ENCODE measurements at regions not wholly inside any gene's neighbourhood (a gene's known extent, or its start where the extent isn't known, plus 50 kb on each side); places are given as distances from the start of the nearest gene placed in this dataset.
"Not testable (repeated sequence)": the region's sequence is repeated elsewhere in the genome, so short reads cannot be mapped to it uniquely, and the experiment has no call there.

DNA sequence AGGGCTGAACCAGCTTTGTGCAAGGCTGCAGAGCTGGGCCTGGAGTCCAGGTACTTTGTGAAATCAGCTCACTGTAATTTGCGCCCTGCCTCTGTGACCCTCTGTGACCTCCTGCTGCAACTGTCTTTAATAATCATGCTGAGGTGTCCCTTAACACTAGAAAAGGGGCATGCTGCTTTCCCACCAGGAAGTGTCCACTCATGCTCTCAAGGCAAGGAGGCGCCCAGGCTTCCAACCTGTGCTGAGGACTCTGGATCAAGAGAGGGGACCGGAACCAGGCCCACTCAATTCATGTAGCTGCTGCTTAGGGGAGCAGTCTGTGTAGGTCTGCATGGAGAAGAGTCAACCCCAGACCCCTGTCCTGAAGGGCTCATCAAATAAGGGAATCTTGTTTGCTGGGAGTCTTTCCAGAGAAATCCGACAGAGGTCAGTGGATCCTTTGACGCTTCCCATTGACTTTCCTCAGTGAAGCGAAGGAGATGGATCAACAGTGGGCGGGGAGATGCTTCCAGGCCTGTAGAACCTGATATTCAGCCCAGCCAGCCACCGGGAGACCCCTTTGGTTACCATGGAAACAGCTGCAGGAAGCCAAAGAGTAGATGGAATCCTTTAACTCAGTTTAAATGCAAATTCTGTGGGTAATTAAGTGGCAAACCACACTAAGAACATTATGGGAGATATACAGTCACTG, 945.9 kb downstream of the GRID1 start:
- no peak for DNase-seq (ENCODE audit: low read depth in 2 of 3, low spot score in 2 of 3)

DNA sequence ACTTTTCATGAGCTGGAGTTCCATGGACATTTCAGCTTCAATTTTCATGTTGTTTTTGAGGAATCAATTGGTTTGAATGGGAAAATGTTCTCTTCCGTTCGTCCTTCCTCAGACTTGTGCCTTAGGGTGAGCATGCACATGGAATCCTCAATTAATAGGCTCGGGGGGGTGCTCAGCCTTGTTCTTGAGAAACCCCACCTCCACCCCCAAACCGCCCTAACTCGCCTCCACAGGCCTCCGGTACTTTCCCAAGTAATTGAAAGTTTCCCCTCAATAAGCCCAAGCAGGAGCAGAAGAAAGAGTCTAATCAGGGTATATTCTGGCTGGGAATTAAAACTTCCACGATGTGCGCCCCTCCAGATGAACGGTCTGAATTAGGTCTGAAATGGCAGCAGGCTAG, 945.2 kb downstream of the GRID1 start:
- DNase-seq (ENCODE audit: low read depth in 2 of 3, low spot score in 2 of 3): no peak

DNA sequence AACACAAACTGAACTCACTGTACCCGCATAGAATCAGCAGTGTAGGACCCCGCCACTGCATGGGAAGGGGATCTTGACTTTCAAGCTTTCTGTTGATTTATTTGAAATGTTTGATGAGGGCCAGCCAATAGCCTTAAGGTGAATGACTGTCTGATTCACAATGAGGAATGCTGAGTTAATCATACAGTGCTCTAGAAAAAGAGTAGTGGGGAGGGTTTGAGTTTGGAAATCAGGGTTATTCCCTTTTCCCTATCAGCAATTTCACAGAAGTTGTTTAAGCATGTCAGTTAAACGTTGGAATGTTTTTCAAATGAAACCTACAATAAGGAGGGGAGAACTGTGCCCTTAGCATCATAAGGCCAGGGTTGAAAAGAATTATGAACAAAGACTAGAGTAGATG, 937.5 kb downstream of the GRID1 start:
- no peak for DNase-seq (ENCODE audit: low read depth in 2 of 3, low spot score in 2 of 3)

DNA sequence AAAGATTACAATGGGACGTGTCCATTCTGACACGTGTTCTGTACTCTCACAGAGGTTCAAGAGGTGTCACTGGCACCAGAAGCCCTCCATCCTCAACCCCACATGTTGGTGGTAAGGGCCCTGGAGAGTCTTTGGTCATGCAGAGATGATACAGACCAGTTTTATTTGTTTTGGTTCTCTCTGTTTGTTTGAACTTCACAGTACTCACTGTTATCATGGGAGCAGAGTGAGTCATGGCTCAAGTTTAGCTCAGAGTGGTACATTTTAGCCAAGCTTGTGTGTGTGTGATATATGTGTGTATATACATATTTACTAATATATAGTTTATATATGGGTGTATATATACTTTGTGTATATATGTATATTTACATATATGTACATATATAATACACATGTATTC, 935.6 kb downstream of the GRID1 start:
- no peak for DNase-seq (ENCODE audit: low read depth in 2 of 3, low spot score in 2 of 3)

DNA sequence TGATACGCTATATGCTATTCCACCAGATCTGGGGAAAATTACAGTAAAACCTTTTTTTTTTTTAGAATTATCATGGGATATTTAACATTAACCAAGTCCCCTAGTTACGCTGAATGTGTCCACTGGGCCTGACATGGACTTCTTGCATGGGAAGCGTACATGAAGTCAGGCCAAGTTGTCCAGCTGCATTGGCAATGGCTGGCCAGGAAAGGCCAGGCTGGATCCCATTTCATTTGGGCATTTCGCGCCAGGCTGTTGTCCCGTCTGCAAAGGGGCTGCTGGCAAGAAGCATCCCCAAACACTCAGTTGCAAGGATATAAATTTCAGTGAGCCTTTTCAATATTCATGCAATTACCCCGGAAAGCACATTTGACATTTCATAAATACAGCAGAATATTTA, 933.3 kb downstream of the GRID1 start:
- DNase-seq (ENCODE audit: low read depth in 2 of 3, low spot score in 2 of 3): no peak

DNA sequence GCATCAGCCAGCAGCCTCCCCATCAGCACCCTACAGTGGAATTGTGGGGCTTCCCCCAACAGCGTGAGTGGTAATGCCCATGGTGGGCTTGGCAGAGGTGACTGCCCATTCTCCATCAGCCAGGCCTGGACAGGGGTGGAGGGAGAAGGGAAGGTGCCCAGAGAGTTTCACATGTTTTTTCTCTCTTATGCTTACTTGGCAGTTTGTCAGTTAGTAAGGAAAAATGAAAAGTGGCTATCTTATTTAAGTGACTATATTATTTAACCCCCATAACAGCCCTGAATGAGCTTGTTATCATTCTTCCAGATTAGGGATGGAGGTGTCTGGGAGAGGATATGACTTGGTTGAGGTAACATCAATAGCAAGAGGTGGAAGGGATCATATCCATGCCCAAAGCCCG, 921.7 kb downstream of the GRID1 start:
- no peak for DNase-seq (ENCODE audit: low read depth in 2 of 3, low spot score in 2 of 3)

DNA sequence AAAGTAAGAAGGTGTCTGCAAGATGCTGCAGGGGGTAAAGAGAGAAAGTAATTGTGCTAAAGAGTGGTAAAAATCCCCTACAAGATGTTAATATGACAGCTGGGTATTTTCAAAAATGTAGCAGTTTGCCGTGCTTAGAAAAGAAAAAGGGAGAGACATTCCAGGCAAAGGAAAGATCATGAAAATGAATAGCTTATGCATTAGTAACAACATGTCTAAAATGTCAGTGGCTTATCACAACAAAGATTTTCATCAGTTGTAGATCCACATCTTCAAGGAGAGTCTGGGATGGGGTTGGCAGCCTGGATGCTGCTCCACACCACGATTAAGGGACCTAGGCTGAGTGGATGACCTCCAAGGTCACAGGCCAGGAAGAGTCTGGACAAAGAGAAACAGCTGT, 920.9 kb downstream of the GRID1 start:
- DNase-seq (ENCODE audit: low read depth in 2 of 3, low spot score in 2 of 3): no peak

DNA sequence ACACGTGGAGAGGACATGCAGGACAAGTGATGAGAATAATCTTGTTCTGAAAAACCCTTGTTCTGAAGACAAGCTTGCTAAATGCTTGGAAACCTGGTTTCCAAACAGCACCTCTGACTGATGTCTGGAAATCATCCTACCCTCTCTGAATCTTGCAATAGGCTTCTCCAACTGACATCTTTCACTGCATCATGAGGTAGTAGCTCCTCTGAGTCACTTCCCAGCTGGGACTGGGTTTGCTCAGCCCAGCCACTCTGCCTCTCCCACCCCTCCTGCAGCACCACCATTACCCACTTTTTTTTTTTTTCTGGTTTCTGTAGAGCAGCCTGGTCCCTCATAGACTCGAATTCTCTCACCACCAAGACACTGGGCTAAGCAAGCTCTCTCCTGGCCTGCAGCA, 919.8 kb downstream of the GRID1 start:
- DNase-seq (ENCODE audit: low read depth in 2 of 3, low spot score in 2 of 3): no peak

DNA sequence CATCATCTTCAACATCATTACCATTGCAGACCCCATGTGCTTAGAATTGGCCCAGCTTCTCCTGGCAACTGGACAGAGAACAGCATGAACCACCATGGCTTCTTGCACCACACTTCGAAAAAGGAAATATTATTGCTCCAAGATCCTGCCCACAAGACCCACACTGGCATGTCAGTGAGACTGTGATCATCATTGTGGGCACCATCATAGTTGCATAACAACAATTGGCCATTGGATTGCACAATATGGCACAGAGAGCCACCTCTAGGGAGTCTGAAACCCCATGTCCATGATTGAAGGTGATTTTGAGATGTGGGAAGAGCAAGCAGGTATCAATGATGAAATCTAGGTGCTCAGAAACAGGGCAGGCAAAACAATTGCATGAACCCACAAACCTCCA, 918.9 kb downstream of the GRID1 start:
- DNase-seq (ENCODE audit: low read depth in 2 of 3, low spot score in 2 of 3): no peak

DNA sequence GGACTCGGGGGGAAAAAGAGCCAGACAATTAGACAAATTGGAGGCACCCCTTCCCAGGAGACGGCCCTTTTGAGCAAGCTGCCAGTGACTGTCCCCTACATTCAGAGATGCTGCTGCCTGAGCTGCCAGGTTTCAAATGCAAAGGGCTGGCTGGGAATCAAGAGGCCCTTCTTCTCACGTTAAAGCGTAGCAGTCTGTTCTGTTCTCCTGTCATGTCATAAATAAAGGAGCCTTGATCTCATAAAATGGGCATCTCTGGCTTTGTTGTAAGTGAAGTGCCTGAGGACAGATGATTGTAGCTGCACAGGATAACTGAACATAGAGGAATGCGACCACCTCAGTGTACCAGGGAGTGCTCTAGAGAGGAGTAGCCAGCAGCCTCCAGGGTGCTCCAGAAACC, 917.9 kb downstream of the GRID1 start:
- DNase-seq (ENCODE audit: low read depth in 2 of 3, low spot score in 2 of 3): no peak

DNA sequence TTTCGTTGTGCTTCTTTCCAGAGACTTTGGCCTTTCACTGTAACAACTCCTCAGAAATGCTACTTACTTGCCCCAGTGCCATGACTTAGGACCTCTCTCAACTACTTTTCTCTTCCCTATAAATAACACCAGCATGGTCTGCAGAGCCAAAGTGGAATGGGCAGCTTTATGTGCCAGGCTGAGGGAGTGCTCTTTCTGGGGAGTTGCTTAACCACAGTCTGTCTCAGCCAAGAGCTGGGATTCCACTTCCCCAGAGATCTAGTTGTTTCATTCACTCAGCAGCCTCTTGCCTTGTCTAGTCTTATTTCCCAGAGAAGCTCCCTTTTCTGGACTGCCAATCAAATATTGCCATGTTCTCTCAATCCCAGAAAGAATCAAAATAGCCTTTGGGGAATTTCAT, 912.2 kb downstream of the GRID1 start:
- DNase-seq (ENCODE audit: low read depth in 2 of 3, low spot score in 2 of 3): no peak

DNA sequence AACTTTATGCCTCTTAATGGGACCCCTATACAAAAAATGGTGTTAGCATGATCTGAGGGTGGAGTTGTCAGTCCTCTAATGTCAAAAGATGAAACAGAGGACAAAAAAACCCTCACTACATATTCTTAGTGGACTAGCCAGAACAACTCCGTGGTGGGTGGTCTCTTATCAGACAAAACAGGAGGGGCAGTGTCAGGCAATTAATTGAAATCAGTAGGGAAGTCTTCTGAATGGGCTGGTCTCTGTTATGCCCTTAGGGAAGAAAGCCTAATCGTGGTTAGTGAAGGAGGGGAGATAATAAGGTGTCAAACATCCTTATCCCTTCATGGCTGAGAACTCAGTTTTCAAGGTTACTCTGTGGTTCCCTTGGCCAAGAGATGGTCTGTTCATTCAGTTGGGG, 909.4 kb downstream of the GRID1 start:
- no peak for DNase-seq (ENCODE audit: low read depth in 2 of 3, low spot score in 2 of 3)

DNA sequence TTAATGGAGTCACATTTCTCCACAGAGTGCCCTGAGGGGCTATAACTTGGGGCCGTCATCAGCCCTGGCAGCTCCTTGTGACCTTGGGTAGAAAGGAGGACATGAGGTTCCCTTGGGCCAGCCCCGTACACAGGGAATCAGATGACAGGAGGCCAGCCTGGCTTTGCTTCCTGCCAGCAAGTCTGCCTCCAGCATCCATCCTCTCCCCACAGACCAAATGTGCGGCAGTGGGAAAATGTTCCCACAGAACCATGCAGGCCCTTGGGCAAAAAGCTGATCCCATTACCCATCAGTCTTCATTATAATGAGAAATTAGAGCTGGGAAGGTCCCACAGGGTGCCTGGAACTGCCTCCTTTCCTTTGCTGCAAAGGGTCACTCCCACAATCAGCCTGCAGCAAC, 908.3 kb downstream of the GRID1 start:
- DNase-seq (ENCODE audit: low read depth in 2 of 3, low spot score in 2 of 3): no peak

DNA sequence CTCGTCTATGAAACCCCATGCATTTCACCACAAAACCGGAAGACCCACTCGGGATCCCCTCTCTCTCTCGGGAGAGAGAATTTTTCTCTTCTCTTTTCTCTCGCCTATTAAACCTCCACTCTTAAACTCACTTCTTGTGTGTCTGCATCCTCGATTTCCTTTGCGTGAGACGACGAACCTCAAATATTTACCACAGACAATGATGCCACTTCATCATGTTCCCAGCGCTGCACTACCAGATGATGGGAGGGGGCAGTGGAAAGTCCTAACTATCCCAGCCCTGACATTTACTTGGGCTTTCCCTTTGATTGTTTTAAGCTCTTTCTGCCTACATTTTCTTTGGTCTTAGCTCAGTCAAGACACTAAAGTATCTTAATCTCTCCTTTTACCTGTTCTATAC, 906.7 kb downstream of the GRID1 start:
- DNase-seq (ENCODE audit: low read depth in 2 of 3, low spot score in 2 of 3): no peak

DNA sequence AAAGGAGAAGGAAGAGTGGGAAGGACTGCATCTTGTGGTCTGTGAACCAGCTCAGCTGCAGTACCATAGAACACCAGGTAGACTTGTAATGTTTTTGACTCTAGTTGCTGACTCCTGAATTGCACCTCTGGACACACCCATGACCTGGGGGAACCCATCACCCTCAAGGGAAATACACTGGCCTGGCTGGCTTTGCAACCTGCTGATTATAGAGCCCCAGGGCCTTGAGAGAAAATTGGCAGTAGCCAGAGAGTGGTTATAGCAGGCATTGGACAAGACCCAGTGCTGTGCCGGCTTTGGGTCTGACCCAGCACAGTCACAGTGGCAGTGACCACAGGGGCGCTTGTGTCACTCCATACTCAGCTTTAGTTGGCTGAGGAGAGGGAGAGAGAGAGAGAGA, 902.3 kb downstream of the GRID1 start:
- DNase-seq (ENCODE audit: low read depth in 2 of 3, low spot score in 2 of 3): no peak

DNA sequence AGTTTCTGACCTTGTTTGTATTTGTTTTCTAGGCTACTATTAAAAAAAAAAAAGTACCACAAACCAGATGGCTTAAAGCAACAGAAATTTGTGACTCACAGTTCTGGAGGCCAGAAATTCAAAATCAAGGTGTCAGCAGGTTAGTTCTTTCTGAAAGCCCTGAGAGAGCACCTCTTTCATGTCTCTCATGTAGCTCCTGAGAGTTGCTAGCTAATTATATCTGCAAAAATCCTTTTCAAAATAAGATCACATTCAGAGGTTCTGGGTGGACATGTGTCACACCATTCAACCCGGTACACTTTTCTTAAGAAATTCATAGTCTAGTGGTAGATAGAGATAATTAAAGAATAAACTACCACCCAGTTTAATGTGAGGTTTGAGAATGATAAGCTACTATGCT, 888.6 kb downstream of the GRID1 start:
- no peak for DNase-seq (ENCODE audit: low read depth in 2 of 3, low spot score in 2 of 3)

DNA sequence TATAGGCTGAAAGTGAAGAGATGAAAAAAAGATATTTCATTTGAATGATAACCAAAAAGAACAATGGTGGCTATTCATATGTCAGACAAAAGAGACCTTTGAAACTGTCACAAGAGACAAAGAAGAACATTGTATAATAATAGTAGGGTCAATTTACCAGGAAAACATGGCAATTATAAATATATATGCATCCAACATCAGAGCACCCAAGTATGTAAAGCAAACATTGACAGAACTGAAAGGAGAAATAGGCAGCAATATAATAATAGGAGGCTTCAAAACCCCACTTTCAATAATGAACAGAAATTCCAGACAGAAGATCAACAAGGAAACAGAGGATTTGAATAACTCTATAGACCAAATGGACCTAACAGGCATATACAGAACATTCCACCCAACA, 876.2 kb downstream of the GRID1 start:
- no peak for DNase-seq (ENCODE audit: low read depth in 2 of 3, low spot score in 2 of 3)

DNA sequence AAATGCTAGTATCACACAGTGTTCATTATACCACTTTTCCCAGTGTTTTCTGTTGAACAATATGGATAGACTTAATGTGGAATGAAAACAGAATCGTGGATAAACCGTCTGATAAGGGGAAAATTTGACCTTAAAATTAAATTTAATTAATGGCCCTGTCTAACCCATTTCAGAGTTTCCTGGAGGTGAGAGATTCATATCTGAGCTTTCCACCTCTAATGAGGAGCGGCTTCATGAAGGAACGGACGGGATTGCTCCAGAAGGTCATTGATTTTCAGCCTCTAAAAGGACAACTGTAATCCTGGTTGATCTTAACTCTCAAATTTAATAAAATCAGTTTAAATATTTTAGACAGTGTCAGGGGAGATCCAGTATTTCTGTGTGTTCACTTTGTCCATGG, 874.9 kb downstream of the GRID1 start:
- no peak for DNase-seq (ENCODE audit: low read depth in 2 of 3, low spot score in 2 of 3)

DNA sequence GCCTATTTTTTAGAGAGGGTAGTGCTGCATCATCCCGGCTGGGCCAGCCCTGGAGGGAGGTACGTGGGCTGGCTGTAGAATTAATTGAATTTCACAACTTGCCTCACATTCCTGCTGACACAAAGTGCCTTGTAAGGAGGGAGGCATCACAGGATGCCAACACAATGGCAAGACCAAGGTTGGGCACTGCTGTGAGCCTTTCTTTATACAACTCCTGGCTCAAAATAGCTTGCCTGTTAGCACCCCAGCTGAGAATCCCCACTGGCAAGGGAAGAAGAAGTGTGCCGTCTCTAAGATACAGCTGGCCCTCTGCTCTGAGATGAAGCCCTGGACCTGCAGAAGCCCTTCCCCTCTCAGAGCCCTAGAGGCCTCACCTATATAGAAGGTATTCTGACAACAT, 873.9 kb downstream of the GRID1 start:
- DNase-seq (ENCODE audit: low read depth in 2 of 3, low spot score in 2 of 3): no peak

DNA sequence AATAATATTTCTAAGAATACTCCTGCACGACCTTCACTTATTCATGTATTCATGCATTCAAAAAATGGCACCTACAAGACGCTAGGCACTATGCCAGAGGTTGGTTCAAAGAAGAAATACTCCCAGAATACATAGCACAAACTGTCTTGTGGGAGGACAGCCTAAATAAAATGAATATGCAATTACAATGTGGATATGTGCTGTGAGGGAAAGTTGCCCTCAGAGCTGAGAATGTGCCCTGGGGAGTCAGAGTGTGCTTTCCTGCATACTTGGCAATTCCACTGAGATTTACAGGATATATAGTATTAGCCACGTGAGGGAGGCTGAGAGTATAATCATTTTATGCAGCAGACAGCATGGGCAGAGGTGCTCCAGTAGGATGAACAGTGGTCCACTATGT, 872.9 kb downstream of the GRID1 start:
- DNase-seq (ENCODE audit: low read depth in 2 of 3, low spot score in 2 of 3): no peak

DNA sequence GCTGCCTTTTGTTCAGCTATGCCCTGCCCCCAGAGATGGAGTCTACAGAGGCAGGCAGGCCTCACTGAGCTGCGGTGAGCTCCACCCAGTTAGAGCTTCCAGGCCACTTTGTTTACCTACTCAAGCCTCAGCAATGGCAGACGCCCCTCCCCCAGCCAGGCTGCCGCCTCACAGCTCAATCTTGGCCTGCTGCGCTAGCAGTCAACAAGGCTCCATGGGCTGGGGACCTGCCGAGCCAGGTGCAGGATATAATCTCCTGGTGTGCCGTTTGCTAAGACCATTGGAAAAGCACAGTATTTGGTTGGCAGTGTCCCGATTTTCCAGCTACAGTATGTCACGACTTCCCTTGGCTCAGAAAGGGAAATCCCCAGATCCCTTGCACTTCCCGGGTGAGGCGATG, 862.0 kb downstream of the GRID1 start:
- DNase-seq (ENCODE audit: low read depth in 2 of 3, low spot score in 2 of 3): not testable (repeated sequence)

DNA sequence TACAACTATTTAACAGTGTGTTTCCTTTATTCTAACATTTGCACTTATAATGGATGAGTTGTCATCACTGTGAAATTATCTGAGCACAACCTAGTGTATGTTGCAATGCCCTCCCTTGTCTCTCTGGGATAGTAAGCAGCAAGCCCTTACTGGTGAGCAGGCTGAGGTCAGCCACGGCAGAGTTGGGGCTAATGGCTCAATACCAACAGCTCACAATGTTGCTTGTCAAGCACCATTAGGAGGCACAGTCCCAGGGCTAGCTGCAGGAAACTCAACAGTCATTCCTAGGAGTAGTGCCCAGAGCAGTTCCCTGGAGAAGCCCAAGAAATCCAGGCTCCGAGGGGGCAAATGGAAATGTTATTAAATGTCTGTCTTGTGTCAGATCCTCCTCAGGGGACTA, 858.4 kb downstream of the GRID1 start:
- DNase-seq (ENCODE audit: low read depth in 2 of 3, low spot score in 2 of 3): no peak

DNA sequence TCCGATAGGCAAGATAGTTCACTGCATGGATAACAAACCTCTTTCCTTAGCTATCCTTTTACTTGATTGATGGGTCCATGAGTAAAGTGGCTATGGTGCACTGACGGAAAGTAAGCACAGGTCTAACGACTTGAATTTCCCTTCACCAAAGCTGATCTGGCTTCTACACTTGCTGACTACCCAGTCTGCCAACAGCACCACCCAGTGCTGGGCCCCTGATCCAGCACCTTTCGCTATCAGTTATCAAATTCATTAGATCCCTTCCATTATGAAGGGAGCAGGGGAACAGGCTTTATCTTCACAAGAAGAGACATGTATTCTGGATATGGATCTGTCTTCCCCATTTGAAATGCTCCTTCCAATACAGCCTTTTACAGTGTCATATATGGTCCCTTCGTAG, 855.9 kb downstream of the GRID1 start:
- no peak for DNase-seq (ENCODE audit: low read depth in 2 of 3, low spot score in 2 of 3)

Data from hematopoietic multipotent progenitor cell (in vitro differentiated cells).